ENCODE measurements at regions not wholly inside any gene's neighbourhood (a gene's known extent, or its start where the extent isn't known, plus 50 kb on each side); places are given as distances from the start of the nearest gene placed in this dataset.

GRCh38 chr15:38975282-38975990 is 410.8 kb upstream of the RASGRP1 start:
- H2AFZ ChIP-seq (ENCODE audit: low read depth, low read length), result no peak overlapping the region
- Mint-ChIP-seq H3K9me3 (ENCODE audit: unreplicated experiment) (peaks cover 14% of the 10 kb centered on the region), H3K4me1 (ENCODE audit: low read depth, unreplicated experiment) (peaks cover 11% of the 10 kb centered on the region), H3K36me3 (ENCODE audit: low read depth, unreplicated experiment) (peaks cover 2% of the 10 kb centered on the region), H3K27me3 (ENCODE audit: low read depth, unreplicated experiment) (no peaks in the 10 kb centered on the region), H3K4me3 (ENCODE audit: unreplicated experiment) (no peak overlapping the region), H3K27ac (ENCODE audit: unreplicated experiment) (no peak overlapping the region)
- H3K4me1 ChIP-seq (ENCODE audit: insufficient read depth, low read length), result peaks cover 3% of the 10 kb centered on the region
- no peak overlapping the region for H3K4me2 ChIP-seq (ENCODE audit: low read length)
- H3K4me3 ChIP-seq (ENCODE audit: insufficient read depth, low read depth, low read length), result no peak overlapping the region
- TF ChIP-seq CTCF (IDR thresholded peaks at IDR 0.05; ENCODE audit: insufficient read depth, low read depth, low read length) (no peak), EZH2 (IDR thresholded peaks at IDR 0.05; ENCODE audit: insufficient read depth, low read length) (no peak)
- no peaks in the 10 kb centered on the region for H3K27me3 ChIP-seq (ENCODE audit: insufficient read depth, low read length)
- H3K9ac ChIP-seq (ENCODE audit: low read length), result no peak overlapping the region
- H3K36me3 ChIP-seq (ENCODE audit: insufficient read depth, low read length), result no peaks in the 10 kb centered on the region
- FAIRE-seq, result no peak
- no peaks in the 10 kb centered on the region for H3K79me2 ChIP-seq (ENCODE audit: insufficient read depth, low read length)
- DNase-seq (ENCODE audit: low read depth), result no peak
- H3K27ac ChIP-seq (ENCODE audit: low read depth, low read length), result no peak overlapping the region
- H4K20me1 ChIP-seq (ENCODE audit: insufficient read depth, low read length), result no peaks in the 10 kb centered on the region
- H3K9me3 ChIP-seq (ENCODE audit: insufficient read depth, low read depth, low read length), result no peaks in the 10 kb centered on the region

DNA sequence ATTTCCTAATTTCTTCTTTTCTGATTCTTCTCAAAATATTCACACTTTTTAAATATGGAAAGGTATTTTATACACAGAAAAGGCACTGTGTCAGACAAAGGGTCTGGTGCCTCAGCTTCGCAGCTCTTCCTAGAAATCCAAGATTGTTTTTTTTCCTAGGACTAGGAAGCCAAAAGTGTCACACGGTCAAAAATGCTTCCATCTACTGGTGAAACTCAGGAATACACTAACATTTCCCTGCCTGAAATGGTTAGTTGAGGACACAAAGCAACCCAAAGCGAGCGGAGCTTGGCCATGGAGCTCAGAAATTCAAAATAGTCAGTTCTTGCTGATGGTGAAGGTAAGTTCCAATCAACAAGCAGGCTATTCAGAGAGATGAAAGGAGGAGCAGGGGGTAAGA is 426.5 kb upstream of the RASGRP1 start:
- no peak overlapping the region for H3K9ac ChIP-seq (ENCODE audit: low read length)
- TF ChIP-seq EZH2 (IDR thresholded peaks at IDR 0.05; ENCODE audit: insufficient read depth, low read length) (no peak), CTCF (IDR thresholded peaks at IDR 0.05; ENCODE audit: insufficient read depth, low read depth, low read length) (peak; percentile 50)
- no peaks in the 10 kb centered on the region for H3K9me3 ChIP-seq (ENCODE audit: insufficient read depth, low read depth, low read length)
- Mint-ChIP-seq H3K4me1 (ENCODE audit: low read depth, unreplicated experiment) (peaks cover 23% of the 10 kb centered on the region), H3K36me3 (ENCODE audit: low read depth, unreplicated experiment) (no peaks in the 10 kb centered on the region), H3K4me3 (ENCODE audit: unreplicated experiment) (no peak overlapping the region), H3K27me3 (ENCODE audit: low read depth, unreplicated experiment) (no peaks in the 10 kb centered on the region), H3K9me3 (ENCODE audit: unreplicated experiment) (peaks cover 2% of the 10 kb centered on the region), H3K27ac (ENCODE audit: unreplicated experiment) (no peak overlapping the region)
- DNase-seq (ENCODE audit: low read depth), result peak; percentile 42
- H3K27ac ChIP-seq (ENCODE audit: low read depth, low read length), result no peak overlapping the region
- H4K20me1 ChIP-seq (ENCODE audit: insufficient read depth, low read length), result no peaks in the 10 kb centered on the region
- no peak overlapping the region for H2AFZ ChIP-seq (ENCODE audit: low read depth, low read length)
- H3K27me3 ChIP-seq (ENCODE audit: insufficient read depth, low read length), result no peaks in the 10 kb centered on the region
- no peak overlapping the region for H3K4me3 ChIP-seq (ENCODE audit: insufficient read depth, low read depth, low read length)
- no peak overlapping the region for H3K4me2 ChIP-seq (ENCODE audit: low read length)
- H3K79me2 ChIP-seq (ENCODE audit: insufficient read depth, low read length), result no peaks in the 10 kb centered on the region
- H3K4me1 ChIP-seq (ENCODE audit: insufficient read depth, low read length), result peaks cover 17% of the 10 kb centered on the region
- FAIRE-seq, result no peak
- H3K36me3 ChIP-seq (ENCODE audit: insufficient read depth, low read length), result no peaks in the 10 kb centered on the region

DNA sequence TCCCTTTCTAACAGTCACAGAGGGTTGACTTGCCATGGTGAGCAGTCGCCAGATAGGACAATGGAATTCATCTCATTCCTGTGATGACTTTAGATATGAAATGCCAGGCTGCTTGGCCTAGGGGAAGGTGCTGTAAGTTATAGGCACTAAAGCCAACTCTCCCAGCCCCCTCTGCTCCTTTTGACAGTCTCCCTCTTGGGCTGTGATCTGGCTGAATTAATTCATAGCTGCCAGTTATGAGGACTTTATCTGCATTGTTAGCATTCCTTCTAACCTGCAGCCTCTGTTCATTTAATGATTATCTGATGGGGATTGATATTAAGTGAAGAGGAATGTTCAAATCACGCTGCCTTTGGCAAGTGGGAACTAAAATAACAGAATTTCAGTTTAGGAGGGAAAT is 427.1 kb upstream of the RASGRP1 start:
- DNase-seq (ENCODE audit: low read depth), result peak; percentile 68
- Histone ChIP-seq H3K9ac (ENCODE audit: low read length) (no peak overlapping the region), H3K4me1 (ENCODE audit: insufficient read depth, low read length) (peaks cover 23% of the 10 kb centered on the region), H3K27ac (ENCODE audit: low read depth, low read length) (no peak overlapping the region), H3K27me3 (ENCODE audit: insufficient read depth, low read length) (no peaks in the 10 kb centered on the region), H3K79me2 (ENCODE audit: insufficient read depth, low read length) (no peaks in the 10 kb centered on the region), H3K4me3 (ENCODE audit: insufficient read depth, low read depth, low read length) (no peak overlapping the region), H3K36me3 (ENCODE audit: insufficient read depth, low read length) (no peaks in the 10 kb centered on the region), H3K4me2 (ENCODE audit: low read length) (no peak overlapping the region), H3K9me3 (ENCODE audit: insufficient read depth, low read depth, low read length) (no peaks in the 10 kb centered on the region), H2AFZ (ENCODE audit: low read depth, low read length) (no peak overlapping the region), H4K20me1 (ENCODE audit: insufficient read depth, low read length) (no peaks in the 10 kb centered on the region)
- H3K4me3 Mint-ChIP-seq (ENCODE audit: unreplicated experiment), result no peak overlapping the region
- FAIRE-seq, result peak; percentile 77
- peaks cover 2% of the 10 kb centered on the region for H3K9me3 Mint-ChIP-seq (ENCODE audit: unreplicated experiment)
- H3K27ac Mint-ChIP-seq (ENCODE audit: unreplicated experiment), result no peak overlapping the region
- no peaks in the 10 kb centered on the region for H3K27me3 Mint-ChIP-seq (ENCODE audit: low read depth, unreplicated experiment)
- peaks cover 29% of the 10 kb centered on the region for H3K4me1 Mint-ChIP-seq (ENCODE audit: low read depth, unreplicated experiment)
- H3K36me3 Mint-ChIP-seq (ENCODE audit: low read depth, unreplicated experiment), result no peaks in the 10 kb centered on the region
- TF ChIP-seq EZH2 (IDR thresholded peaks at IDR 0.05; ENCODE audit: insufficient read depth, low read length), result no peak
- TF ChIP-seq CTCF (IDR thresholded peaks at IDR 0.05; ENCODE audit: insufficient read depth, low read depth, low read length), result no peak
